Cardiac muscle cell (in vitro differentiated cells and primary cell): ENCODE measurements at regions not wholly inside any gene's neighbourhood (a gene's known extent, or its start where the extent isn't known, plus 50 kb on each side); places are given as distances from the start of the nearest gene placed in this dataset.

Source experiments
- DNase-seq, 2 donors: peaks; one replicate each; pipeline versions ENCODE4 v3.0.0 to v3.0.0-alpha.2; 2010 to 2017; ENCODE audit warnings: low read depth in 1 of 2, low spot score in 1 of 2
- H3K27ac ChIP-seq: fragments of 200-600 bp; sonication (generic); 2 replicates; pipeline ENCODE4 v1.5.1; 2016
- H3K27me3 ChIP-seq: fragments of 200-600 bp; sonication (generic); 2 replicates; pipeline ENCODE4 v1.6.0; 2016; ENCODE audit warnings: control low read depth
- H3K36me3 ChIP-seq: fragments of 200-600 bp; sonication (generic); 2 replicates; pipeline ENCODE4 v1.5.1; 2016; ENCODE audit warnings: control low read depth
- H3K4me1 ChIP-seq: fragments of 200-600 bp; sonication (generic); 2 replicates; pipeline ENCODE4 v1.8.1; 2017; ENCODE audit warnings: low read depth, mild to moderate bottlenecking, mixed run types
- H3K4me3 ChIP-seq: fragments of 200-600 bp; sonication (generic); 2 replicates; pipeline ENCODE4 v1.5.1; 2016; ENCODE audit warnings: mild to moderate bottlenecking
- H3K9me3 ChIP-seq: fragments of 200-600 bp; sonication (generic); 2 replicates; pipeline ENCODE4 v1.5.1; 2017; ENCODE audit warnings: low read depth, mild to moderate bottlenecking, control low read depth
- TF ChIP-seq, protein P1 (sequence below): IDR thresholded peaks from 2 replicates; pipeline ENCODE4 v1.5.1; 2012; ENCODE audit warnings: low read depth, mild to moderate bottlenecking, low read length

DNA sequence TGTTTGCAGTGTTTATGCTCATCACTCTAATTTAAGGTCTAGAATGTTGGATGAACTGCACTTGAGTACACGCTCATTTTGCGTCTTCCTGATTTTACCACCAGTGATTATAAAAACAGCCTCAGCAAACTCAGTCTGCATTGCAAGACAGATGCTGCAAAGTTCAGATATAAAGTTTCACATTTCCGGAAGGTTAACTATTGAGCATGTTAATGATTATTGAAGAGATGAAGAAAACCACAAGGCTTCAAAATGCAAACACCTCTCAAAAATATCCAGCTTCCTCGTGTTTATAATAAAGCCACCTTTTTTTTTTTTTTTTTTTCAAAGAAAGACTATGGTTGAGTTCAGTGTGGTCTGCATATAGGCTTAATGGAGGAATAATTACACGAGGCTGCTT, 92.1 kb upstream of the BMP4 start:
- DNase-seq = no peak
- H3K36me3 ChIP-seq = no peaks in the 10 kb centered on the region
- TF ChIP-seq, protein P1, sequence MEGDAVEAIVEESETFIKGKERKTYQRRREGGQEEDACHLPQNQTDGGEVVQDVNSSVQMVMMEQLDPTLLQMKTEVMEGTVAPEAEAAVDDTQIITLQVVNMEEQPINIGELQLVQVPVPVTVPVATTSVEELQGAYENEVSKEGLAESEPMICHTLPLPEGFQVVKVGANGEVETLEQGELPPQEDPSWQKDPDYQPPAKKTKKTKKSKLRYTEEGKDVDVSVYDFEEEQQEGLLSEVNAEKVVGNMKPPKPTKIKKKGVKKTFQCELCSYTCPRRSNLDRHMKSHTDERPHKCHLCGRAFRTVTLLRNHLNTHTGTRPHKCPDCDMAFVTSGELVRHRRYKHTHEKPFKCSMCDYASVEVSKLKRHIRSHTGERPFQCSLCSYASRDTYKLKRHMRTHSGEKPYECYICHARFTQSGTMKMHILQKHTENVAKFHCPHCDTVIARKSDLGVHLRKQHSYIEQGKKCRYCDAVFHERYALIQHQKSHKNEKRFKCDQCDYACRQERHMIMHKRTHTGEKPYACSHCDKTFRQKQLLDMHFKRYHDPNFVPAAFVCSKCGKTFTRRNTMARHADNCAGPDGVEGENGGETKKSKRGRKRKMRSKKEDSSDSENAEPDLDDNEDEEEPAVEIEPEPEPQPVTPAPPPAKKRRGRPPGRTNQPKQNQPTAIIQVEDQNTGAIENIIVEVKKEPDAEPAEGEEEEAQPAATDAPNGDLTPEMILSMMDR = no peak

DNA sequence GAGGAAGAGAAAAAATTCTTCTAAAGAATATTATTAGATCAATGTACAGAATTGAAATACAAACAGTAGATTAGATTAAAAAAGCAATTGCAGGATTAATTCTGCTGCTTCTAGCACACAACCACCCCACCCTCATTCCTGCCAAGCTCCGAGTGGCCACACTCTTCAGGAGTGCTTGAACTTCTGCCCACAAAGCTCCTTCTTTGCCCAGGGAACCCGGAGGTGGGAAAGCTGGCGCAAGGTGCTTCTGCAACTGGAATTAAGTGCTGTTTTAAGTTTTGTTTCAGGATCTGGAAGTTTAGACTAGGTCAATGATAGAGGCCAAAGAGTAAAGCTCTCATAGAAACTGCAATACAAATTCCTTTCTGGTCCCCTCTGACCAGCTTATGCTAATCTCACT, 94.1 kb upstream of the BMP4 start:
- no peaks in the 10 kb centered on the region for H3K36me3 ChIP-seq
- DNase-seq = no peak
- TF ChIP-seq, protein P1 = no peak
- no peaks in the 10 kb centered on the region for H3K4me1 ChIP-seq
- no peaks in the 10 kb centered on the region for H3K27me3 ChIP-seq
- no peak overlapping the region for H3K4me3 ChIP-seq
- no peaks in the 10 kb centered on the region for H3K9me3 ChIP-seq
- H3K27ac ChIP-seq = no peak overlapping the region

More for the DNA sequence above, 92.1 kb upstream of the BMP4 start:
- no peak overlapping the region for H3K27ac ChIP-seq
- H3K27me3 ChIP-seq = no peaks in the 10 kb centered on the region
- H3K9me3 ChIP-seq = no peaks in the 10 kb centered on the region
- H3K4me1 ChIP-seq = no peaks in the 10 kb centered on the region
- no peak overlapping the region for H3K4me3 ChIP-seq

DNA sequence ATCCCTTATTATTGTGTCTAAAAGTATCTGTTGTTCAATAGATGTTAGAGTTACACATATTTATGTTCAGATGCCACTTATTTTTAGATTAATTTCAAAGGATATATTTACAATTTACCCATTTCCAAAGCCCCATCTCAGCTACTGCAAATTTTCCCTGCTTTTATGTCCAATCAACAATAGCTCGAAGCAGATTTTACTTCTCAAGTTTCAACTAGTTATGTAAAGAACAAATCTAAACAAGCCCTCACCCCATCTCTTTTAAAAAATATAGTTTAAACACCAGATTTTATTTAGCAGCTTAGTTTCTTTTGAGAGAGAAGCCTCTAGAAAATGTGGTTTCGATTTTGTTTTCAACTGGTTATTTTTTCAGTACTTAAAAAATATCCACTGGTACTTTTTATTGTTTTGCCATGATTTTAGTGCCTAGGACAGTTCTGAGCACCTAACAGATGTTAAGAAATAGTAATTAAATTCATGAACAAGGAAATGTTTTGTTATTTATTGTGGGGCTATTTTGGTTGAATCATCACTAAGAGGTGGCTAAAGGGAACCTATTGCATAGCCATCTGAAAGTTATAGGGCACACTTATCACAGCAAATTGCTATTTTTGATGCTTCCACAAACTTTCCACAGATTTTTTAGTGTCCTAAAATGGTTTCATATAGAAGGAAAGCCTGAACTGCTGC, 96.2 kb upstream of the BMP4 start:
- Histone ChIP-seq H3K27ac (no peak overlapping the region), H3K9me3 (no peaks in the 10 kb centered on the region), H3K4me1 (no peaks in the 10 kb centered on the region), H3K36me3 (no peaks in the 10 kb centered on the region), H3K4me3 (no peak overlapping the region), H3K27me3 (no peaks in the 10 kb centered on the region)
- TF ChIP-seq, protein P1 = no peak
- no peak for DNase-seq

DNA sequence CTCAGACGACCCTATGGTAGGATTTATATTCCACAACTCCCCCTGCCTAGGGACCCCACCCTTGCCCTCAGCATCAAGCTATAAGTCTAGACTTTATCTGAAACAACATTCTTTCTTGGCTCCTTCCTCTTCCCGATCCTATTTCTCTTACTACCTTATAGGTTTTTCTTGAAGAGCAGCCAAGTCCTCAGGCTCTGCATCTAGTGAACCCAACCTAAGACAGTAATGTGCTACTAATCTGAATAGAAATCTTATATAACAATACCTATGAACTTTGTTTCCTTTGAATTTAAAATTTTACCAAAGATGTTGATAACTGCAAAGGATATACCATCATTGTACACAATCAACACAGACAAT, 96.7 kb upstream of the BMP4 start:
- Histone ChIP-seq H3K4me1 (no peaks in the 10 kb centered on the region), H3K36me3 (no peaks in the 10 kb centered on the region), H3K4me3 (no peak overlapping the region), H3K27me3 (no peaks in the 10 kb centered on the region), H3K9me3 (no peaks in the 10 kb centered on the region), H3K27ac (no peak overlapping the region)
- TF ChIP-seq, protein P1 = no peak
- no peak for DNase-seq

DNA sequence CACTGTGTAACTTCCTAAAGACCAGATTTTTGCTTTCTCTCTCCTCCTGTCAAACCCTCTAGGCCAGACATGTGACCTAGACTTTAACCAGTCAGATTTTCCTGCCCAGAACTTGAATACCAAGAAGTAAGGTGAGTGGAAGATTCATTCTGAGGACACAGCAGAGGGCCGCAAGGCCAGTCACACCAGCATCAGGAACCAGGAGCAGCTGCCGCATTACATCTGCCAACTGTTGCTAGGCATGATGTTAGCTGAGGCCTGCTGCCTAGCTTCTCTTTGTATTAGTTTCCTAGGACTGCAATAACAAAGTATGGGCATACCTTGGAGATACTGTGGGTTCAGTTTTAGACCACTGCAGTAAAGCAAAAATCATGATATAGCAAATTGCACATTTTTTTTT, 101.9 kb upstream of the BMP4 start:
- Histone ChIP-seq H3K4me3 (no peak overlapping the region), H3K9me3 (no peaks in the 10 kb centered on the region), H3K36me3 (no peaks in the 10 kb centered on the region), H3K27me3 (no peaks in the 10 kb centered on the region), H3K4me1 (no peaks in the 10 kb centered on the region), H3K27ac (no peak overlapping the region)
- no peak for DNase-seq
- TF ChIP-seq, protein P1 = no peak
